Activated CD4-positive, alpha-beta T cell treated with anti-CD3 and anti-CD28 coated beads, Interleukin-2, Interleukin-4, amounts not matched to agents 100 ng/mL and 50 ng/mL, durations not matched to agents 16 hours and 8 hours (primary cell): ENCODE measurements at regions not wholly inside any gene's neighbourhood (a gene's known extent, or its start where the extent isn't known, plus 50 kb on each side); places are given as distances from the start of the nearest gene placed in this dataset.

ENCODE experiments used
- DNase-seq: peaks from one replicate; pipeline ENCODE4 v3.0.0-alpha.2; 2020; ENCODE audit warnings: low spot score

DNA sequence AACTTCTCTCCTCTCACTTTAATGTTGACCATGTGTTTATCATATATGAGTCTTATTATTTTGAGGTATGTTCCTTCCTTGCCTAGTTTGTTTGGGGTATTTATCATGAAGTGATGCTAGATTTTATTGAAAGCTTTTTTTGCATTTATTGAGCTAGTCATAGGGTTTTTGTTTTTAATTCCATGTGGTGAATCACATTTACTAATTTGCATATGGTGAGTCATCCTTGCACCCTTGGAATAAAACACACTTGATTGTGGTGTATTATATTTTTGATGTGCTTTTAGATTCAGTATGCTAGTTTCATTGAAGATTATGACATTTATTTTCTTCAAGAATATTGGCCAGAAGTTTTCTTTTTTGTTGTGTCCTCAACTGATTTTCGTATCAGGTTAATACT, 464.6 kb downstream of the PCDH18 start:
- DNase-seq: no peak

DNA sequence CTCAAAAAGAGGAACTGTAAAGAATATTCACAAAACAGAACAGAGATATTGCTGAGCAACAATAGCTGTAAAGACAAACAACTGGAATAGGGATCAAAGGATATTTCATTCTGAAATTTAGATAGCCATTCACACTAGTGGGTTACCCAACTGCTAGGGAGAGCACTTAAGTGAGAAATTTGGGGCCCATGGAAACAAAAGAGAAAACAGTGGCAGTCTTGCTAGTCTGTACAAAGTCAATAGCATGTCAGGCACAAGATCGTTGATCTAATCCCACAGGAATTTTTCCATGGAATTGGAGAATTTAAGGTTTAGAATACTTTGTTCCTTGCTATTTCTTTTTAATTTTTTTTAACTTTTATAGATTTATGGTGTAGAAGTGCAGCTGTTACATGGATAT, 467.0 kb downstream of the PCDH18 start:
- no peak for DNase-seq

DNA sequence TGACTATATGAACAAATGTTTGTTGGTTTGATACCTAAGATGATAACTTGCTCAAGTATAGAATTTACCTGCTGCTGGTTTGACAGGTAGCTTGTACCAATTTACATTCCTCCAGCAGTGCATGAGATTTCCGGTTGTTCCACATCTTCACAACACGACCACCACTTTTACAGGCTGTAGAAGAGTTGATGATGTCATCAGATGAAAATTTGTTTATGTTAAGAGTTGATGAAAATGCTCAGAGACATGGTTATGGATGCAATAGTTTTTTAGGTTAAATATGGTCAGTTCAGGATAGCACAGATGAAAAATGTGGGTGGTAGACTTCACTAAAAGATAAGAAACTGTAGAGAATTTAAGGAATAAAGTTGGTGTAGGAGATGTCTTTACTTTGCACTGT, 468.3 kb downstream of the PCDH18 start:
- DNase-seq: no peak

DNA sequence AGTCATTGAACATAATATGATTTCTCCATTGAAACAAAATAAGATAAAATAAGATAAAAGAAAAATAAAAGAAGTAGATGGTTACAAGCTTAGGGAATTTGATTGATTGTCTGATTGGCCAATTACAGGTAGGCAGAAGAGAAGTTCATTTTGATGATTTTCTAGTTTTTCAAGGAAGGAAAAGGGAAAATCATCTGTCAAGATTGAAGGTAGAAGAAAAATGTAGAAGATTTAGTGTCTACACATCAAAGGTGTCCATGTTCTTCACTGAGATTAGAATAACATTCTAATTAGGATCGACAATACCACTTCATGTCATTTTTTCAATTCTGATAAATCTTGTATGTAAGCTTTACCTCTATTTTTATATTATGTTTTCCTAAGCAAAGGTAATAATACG, 489.1 kb downstream of the PCDH18 start:
- no peak for DNase-seq

DNA sequence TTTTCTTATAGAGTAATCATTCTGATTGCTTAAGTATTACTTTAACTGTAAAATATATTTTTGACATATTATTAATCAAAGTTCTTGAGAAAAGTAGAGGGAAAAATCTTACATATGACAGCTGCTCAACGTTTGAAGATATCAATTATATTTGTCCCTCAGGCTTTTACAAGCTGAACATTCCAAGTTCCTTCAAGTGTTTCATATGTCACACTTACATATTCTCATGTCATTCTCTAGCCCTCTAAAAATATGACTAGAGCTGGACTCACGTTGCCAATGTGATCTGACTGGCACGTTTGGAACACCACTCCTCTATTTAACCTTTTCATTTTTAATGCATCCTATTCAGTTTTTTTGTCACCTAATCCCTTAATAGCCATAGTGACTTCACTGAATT, 492.9 kb downstream of the PCDH18 start:
- no peak for DNase-seq

DNA sequence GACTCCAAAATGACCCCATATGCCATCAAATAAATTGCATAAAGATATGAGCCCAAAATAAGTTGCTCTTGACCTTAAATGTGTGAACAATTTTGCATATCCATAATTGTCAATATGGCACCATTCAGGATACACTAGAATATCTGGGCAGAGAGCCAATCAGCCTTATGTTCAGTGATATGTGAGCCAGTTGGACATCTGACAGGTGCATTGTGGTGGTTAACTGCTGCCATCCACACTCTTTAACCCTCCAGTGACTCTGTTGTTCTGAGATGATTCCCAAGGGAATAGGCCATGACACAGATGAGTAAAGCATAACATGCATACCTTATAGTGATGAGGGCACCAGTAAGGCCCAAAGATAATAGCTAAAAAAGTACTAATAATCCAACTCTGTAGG, 500.1 kb downstream of the PCDH18 start:
- DNase-seq: no peak

DNA sequence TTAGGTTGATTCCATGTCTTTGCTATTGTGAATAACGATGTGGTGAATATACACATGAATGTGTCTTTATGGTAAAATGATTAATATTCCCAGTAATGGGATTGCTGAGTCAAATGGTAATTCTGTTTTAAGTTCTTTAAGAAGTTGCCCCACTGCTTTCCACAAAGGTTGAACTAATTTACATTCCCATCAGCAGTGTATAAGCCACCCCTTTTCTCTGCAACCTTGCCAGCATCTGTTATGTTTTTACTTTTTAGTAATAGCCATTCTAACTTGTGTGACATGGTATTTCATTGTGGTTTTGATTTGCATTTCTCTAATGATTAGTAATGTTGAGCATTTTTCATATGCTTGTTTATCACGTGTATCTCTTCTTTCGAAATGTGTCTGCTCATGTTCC, 503.3 kb downstream of the PCDH18 start:
- DNase-seq: no peak

DNA sequence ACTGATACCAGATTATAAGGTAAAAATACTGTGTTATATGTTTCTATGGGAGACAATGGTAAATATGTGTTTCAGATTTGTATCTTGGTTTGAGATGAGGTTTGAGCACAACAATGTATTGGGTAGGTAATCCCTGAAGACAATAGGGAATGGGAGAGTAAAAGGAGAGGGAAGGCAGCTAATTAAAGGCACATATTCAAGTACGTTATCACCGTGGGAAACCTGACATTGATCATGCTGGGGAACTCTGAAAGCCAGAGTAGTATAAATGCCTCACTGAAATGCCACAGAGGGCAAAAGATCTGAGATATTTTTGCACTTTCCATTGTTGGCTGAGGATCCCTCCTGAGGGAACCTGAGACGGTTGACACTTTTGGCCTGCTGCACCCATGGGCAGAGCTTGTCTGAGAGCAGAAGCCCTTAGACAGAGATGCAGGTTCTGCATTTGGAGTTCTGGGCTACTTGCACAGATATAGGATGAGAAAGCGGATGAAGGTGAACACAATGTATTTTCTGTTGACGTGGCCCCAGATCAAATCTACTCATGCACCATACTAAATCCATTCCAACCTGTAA, 506.7 kb downstream of the PCDH18 start:
- no peak for DNase-seq

DNA sequence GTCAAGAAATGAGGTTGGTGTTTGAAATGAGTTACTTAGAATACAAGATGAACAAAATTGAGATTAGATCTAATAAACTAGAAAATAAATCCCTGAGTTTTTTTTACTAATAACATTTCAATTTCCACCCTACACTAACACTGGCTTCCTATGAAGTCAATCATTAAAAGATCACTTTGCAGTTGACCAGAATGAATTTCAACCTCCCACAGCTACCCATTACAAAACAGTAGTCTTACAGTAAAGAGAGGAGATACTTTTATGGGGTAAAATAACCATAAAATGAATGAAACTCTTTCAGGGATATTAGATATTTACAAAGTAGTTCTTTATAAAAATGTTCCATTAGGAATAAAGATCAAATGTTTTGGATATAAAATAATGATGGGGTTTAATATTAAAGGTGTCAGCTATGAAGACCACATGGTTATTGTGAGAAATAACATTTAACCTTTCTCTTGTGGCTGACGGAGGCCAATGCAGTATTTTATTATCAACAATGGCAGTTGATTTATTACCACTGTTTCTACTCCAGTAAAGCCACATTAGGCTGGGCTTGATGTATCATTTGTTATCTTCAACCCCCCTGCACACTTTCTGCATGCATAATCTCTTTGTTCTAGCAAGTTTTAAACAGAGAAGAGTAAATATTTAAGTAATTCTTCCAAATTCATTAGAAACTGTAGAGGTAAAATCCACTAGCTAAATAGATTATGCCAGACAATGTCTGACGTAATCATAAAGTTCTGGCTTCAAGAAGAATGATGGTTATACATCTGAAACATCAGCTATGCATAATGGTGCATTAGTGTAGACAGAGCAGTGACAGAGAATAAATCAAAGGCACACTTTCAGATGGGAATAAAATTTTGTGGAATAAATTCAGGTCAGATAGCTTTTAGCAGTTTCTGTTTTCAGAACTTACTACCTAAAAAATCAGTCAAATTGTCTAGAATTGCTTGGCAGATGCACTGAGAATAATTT, 516.6 kb downstream of the PCDH18 start:
- DNase-seq: no peak

DNA sequence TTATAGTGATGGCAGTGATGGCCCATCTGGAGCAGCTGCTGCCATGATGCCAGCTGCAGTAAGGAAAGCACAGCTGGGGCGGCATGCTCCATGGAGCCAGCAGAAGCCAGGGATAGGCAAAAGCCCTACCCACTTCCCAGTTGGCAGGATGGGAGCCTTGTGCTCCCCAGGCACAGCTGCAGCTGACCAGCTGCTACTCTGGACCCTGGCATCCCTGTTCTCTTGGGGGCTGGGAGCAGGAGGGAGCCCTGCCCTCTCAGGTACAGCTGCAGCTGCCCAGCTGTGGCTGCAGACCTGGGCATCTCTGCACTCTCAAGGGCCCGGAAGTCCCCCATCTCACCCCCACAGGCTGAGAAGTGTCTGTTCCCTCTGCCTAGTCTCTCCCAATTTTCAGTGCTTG, 531.9 kb downstream of the PCDH18 start:
- no peak for DNase-seq

DNA sequence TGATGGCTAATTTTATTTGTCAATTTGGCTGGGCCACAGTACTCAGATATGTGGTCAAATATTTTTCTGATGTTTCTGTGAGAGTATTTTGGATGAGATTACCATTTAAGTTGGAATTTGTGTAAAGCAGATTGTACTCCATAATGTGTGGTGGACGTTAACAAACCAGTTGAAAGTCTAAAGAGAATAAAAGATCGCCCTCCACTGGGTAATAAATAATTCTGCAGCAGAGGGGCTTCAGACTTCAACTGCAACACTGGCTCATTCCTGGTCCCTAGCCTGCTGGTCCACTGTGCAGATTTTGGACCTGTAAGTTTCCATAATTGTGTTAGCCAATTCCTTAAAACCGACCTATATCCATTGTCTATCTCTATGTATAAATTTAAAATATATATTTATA, 540.3 kb downstream of the PCDH18 start:
- DNase-seq: no peak

DNA sequence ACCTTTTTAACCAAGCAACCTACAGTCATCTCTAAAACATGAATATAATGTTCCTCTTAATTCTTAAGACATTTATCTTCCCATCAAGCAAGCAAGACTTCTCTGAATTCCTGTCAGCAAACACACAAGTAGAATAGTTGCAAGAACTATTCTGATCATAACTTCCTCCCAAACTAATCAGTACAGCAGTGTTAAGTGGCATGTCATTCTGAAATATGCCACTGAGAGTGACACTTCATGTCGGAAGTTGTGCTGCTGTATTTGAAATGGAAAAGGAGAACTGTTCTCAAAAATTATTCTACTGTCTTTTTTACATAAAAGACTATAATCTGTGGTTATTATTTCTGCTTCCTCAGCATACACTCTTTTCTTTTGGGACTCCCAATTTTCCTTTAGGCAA, 546.6 kb downstream of the PCDH18 start:
- DNase-seq: no peak

DNA sequence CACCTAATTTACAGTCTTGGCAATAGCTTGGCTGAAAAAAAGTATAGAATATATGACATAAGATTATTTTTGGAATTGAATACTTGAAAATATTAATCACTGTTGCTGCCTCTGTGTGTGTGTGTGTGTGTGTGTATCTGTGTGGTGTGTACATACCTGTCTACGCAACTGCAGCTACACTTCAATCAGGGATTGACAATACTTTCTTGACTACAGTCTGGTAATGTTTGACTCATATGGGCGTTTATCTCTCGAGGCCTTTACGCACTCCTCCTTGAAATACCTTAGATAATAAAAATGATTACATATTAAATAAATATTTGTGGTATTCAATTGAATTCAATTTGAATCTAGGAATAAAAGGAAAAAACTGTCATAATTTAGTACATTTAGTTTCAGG, 565.2 kb downstream of the PCDH18 start:
- no peak for DNase-seq

DNA sequence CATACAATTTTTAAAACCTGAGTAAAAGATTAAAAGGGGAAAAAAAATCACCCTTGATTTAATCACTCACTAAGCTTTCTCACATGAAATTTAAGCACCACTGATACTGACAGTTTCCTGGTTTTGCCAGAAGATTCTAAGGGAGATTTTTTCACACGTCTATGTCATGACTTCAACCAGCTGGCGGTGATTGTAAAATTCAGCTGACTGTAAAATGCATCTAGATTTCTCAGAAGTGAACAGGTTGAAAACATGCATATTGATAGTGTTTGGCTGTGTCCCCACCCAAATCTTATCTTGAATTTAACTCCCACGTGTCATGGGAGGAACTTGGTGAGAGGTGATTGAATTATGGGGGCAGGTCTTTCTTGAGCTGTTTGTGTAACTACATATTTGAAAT, 566.8 kb downstream of the PCDH18 start:
- no peak for DNase-seq

DNA sequence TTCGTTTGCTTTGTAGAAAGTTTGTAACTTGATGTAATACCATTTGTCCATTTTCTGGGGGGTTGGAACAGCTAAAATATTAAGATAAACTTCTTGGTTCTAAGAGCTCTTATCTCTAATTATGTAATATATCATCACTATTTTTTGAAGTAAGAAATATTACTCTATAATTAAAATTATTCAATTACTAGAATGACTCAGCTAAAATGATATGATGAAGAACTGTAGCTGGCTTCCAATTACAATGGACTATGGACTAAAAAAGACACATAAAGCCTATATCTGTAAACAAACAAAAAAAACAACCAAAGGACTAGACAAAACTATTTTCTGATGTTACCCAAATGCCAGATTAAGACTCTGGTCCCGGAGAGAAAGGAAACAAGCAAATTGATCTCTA, 569.4 kb downstream of the PCDH18 start:
- no peak for DNase-seq

DNA sequence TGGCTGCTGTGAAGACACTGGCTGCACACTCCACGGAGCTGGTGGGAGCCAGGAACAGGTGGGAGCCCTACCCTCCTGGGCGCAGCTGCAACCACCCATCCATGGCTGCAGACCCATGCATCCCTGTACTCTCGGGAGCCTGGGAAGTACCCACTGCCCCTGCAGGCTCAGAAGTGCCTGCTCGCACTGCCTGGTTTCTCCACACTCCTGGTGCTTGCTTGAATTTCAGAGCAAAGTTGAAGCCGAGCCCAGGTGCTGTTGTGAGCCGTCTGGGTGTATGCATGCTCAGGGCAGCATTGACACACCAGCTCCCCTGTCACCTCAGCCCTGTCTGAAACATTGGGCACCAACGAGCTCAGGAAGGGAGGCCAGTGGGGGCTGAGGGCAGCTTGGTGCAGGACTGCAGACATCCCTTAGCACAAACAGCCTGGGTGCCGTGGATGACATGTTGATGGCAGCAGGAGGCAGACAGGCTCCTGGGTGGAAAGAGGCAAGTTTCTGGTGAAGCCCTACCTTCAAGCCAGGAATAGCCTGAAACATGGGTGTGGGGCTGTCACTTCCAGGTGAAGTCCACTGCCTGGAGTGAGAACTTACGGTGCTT, 585.9 kb downstream of the PCDH18 start:
- no peak for DNase-seq

DNA sequence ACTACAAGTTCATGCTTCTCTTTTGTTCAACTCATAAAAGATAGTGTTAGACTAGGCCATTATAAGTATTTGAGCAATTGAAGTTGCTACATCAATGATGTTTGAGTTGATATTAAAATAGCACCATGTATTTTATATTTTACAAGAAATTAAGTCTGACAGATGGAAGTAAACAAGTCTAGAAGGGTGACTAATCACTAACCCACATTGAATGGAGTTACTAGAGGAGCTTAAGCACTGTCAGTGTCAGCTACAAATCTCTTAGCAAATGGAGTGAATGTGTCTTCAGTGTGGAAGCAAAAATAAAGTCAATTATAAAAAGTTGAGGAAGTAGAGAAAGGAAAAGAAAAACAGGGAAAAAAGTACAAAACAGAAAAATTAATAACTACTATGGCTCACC, 592.5 kb downstream of the PCDH18 start:
- no peak for DNase-seq

DNA sequence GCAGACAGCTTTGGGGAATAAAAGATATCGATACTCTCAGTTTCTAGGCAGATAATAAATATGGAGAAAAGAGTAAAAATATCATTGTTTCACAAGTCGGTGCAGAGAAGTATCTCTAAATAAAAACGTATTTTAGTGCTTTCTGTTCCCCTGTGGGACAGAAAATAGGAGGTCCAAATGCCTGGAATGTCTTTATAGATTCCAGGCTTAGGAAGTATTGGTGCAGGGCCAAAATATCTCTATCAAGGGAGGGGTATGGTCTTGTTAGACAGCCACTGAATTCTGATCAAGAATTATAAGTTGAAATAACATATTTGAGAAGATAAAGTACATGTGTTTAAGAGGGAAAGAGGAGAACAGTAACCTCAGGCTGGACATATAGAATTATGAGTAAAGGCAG, 596.4 kb downstream of the PCDH18 start:
- no peak for DNase-seq

DNA sequence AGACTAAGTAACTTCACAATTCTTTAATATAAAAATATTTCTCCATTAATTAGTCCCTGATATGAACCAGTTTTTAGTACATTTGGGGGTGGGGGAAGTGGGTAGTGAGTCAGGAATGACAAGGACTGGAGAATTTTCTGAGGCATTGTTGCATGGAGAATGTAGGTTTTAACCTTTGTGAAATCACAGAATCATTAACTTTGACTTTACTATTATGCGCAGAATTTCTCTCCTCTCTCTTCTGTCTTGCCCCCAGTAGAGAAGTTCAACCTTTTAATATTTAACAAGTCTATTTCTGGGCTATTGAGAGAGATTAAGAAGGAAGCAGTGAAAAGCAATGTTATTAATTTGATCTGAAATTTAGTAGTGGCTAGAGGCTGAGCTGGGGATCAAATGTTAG, 597.0 kb downstream of the PCDH18 start:
- DNase-seq: no peak

DNA sequence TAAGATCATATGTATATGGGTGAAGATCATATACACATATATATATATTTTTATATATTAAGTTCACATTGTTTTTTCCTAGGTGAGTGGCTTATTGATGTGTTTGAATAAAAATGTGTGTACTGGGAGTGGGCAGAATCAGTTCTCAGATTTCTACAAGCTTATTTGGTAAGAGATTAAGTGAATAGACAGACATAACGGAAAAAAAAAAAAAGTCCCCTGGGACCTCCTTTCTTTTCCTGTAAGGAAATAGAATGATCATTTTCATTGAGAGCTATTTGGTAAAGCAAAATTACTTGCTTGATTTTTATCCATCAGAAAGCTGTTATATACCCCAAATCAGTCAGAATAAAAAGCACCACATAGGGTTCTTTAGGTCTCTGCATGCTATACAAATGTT, 597.7 kb downstream of the PCDH18 start:
- no peak for DNase-seq

DNA sequence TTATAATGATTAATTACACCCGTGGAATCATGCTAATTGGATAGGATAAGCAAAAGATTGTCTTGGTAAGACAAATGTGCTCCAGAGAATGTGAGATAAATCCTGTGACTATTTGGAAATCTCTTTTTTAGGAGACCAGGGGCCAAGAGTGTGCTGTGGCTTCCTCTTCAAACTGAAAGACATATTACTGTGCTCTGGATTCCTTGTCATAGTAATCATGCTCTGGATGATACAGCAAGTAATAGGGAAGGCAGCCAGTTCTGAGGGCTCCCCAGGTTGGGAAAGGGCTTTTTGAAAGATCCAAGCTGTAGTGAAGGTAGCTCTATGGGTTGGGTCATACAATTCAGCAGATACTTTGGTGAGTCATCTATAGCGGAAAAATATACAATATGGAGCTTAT, 600.5 kb downstream of the PCDH18 start:
- no peak for DNase-seq

DNA sequence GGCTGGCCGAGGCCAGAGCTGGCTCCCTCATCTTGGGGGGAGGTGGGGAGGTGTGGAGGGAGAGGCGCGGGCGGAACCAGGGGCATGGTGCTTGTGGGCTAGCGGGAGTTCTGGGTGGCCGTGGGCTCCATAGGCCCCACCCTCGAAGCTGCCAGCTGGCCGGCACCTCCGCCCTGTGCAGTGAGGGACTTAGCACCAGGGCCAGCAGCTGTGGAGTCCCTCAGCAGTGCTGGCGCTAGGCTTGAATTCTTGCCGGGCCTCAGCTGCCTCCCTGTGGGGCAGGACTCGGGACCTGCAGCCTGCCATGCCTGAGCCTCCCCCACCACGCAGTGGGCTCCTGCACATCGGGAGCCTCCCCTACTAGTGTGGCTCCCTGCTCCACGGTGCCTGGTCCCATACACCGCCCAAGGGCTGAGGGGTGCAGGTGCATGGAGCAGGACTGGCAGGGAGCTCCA, 603.3 kb downstream of the PCDH18 start:
- DNase-seq: no peak

DNA sequence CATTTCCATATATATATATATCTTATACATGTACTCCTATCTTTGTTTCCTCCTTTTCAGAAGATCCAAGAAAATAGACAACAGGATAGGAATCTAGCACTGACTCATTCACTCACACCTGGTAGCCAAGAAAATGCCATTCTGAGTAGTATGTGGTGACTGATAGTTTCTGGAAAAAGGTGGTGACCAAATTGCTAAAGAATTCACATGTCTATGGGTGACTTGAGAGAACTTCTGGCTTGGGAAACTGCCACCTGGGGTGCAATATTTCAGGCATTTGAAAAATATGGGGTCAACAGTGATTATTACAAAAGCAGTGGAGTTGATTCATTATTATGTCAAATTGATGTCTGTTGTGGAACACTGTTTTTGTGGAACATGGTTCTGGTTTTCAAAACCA, 605.1 kb downstream of the PCDH18 start:
- DNase-seq: no peak
